Ureter (tissue), 1 donor: ENCODE measurements at regions not wholly inside any gene's neighbourhood (a gene's known extent, or its start where the extent isn't known, plus 50 kb on each side); places are given as distances from the start of the nearest gene placed in this dataset.

ENCODE experiments used
- DNase-seq: peaks from one replicate; pipeline ENCODE4 v3.0.0-alpha.2; 2020; ENCODE audit warnings: low spot score
- donor health status: DM: yes; HTN: yes; CAD: no.

- DNase-seq = no peak
These were observed 175.5 kb upstream of the PDGFD start for GRCh38 chr11:104339380-104339831.

- DNase-seq = no peak
These were observed 174.2 kb upstream of the PDGFD start for GRCh38 chr11:104338186-104338585.

GRCh38 chr11:104337273-104337672 is 173.3 kb upstream of the PDGFD start:
- no peak for DNase-seq

GRCh38 chr11:104333977-104334376 is 170.0 kb upstream of the PDGFD start:
- no peak for DNase-seq

DNA sequence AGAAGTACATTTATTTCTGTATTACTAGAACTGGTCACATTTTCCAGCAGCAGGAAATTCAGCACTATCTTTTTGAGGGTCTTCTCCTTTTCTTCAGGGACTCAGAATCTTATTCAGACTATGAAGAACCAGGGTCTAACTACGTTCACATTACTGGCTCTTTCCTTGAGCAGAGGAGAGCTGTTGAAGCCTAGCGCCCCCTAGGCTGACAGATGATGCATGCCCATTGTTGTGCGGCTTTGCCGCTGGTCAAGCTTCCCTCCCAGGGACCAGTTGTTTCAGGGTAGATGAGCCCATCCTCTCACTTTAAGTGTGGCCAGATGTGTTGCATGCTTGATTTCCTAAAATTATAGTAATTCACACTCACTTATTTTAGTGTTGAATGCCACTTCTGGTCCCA is 168.2 kb upstream of the PDGFD start:
- no peak for DNase-seq

DNA sequence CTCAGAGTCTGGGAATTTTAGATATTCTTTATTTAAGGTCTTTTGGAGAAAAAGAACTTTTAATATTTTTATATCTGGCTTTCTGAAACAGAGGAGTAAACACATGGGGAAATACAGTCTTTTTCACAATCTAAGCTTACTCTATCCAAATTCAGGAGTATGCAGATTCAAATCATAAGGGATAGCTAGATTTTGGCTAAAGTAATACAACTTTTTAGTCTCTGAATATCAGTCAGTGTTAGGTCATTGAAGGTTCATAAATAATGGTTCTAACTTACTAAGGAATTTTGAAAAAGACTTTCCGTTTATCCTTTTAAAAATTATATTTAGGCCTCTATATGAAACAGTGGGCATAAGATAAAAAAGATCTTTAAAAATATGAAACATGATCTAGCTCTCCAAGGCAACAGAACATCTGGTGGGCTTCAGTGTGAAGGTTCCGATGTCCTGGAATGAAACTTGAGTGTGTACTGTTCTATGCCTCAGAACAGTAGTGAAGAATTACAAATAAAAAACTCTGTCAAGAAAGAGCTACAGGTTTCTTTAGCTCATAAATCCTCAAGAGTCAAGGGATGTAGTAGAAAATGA is 165.2 kb upstream of the PDGFD start:
- DNase-seq = no peak

DNA sequence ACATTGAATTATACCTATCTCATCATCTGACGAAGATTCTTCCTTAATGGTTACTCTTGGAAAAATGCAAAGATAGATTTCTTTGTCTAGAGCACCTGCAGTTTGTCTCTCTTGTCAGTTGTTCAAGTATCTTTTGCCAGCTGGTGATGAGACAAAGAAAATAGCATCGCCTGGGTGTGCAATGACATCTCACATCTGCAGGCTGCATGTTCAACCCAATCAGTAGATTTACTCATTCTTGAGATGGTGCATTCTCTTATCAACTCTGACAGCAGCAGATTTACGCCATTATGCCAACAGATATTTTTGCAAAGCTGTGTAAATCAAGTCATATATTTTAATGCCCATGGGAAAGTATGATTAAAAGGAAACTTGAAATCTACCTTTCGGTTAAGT is 164.6 kb upstream of the PDGFD start:
- no peak for DNase-seq

GRCh38 chr11:104327861-104328511 is 164.0 kb upstream of the PDGFD start:
- no peak for DNase-seq

DNA sequence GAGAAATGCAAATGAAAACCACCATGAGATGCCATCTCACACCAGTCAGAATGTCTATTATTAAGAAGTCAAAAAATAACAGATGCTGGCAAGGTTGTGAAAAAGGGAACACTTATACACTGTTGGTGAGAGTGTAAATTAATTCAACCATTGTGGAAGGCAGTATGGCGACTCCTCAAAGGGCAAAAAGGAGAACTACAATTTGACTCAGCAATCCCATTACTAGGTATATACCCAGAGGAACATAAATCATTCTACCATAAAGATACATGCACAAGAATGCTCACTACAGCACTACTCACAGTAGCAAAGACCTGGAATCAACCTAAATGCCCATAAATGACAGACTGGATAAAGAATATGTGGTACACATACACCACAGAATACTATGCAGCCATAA is 161.1 kb upstream of the PDGFD start:
- DNase-seq = no peak

DNA sequence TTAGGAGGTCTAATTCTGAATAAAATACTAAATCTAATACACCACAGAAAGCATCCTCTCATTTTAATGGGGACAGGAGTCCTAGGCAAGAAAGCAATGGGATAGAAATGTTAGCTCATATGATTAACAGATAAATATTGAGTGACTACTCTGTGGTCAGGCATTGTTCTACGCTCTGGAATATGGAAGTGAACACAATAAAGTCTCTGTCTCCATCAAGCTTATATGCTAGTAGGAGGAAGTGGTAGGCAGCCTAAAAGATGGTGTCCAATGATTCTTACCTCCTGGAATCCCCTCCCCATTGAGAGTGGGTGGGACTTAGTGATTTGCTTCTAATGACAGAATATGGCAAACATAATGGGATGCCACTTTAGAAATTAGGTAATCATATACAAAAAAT is 160.3 kb upstream of the PDGFD start:
- DNase-seq = no peak

GRCh38 chr11:104323841-104324240 is 159.9 kb upstream of the PDGFD start:
- DNase-seq = no peak

DNA sequence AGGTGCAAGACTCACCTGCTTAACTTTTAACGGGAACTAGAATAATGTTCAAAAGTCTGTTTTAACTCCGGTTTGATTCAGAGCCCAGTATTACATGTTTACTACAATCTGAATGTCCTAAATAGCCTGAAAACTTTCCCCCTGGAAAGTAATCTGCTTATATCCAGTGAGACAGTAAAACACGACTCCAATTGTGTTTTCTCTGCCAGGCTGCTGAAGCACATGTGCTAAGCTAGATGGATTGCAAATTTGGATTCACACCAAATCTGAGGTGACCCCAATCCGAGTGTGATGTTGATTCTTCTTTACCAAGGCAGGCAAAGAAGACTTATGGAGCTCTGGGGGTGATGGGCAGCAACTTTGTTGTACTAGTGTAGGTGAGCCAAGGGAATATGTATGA is 158.7 kb upstream of the PDGFD start:
- no peak for DNase-seq

DNA sequence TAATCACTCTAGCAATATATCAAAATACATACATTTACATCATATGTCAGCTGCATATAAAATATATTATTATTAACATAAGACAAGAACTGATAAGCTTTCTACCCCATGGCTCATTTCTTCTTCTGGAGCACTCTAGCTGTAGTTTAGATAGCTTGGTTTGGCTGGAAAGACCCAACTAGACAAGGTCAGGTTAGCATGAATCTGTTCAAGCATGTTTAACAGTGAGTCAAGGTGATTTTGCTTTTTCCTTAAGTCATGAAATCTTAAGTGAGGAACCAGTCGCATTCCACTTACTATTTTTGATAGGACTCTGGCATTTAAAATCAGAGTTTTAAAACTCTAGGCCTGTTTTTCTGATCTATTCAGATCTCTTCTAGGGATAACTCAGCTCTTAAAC is 157.0 kb upstream of the PDGFD start:
- DNase-seq = no peak

GRCh38 chr11:104320097-104320496 is 156.2 kb upstream of the PDGFD start:
- no peak for DNase-seq

GRCh38 chr11:104319396-104319795 is 155.4 kb upstream of the PDGFD start:
- no peak for DNase-seq

DNA sequence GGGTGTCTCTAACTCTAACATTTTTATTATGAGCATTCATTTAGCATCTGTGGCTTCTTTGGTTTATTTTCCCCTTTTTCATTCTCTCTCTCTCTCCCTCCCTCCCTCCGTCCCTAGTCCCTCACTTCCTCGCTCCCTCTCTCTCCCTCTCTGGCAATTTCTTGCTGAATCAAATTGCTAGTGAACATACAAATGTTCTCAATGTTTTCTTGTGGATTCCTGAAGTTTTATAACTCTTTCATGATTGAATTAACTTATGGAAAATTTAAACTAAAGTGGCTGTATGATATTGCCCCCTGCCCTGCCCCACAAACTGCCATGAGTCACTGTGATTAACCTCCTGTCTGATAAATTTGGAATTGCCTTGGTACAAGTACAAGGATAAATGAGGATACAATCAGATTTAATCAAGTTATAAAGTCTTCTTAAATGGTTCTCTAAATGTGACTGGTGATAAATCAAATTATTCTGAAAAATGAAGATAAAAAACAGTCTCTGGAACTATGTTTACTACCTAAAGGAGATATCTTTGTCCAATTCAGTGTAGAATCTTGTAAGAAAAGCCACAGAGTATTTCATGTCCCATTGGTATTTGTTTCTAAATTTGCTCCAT is 143.0 kb upstream of the PDGFD start:
- no peak for DNase-seq

GRCh38 chr11:104301776-104302175 is 137.8 kb upstream of the PDGFD start:
- no peak for DNase-seq

DNA sequence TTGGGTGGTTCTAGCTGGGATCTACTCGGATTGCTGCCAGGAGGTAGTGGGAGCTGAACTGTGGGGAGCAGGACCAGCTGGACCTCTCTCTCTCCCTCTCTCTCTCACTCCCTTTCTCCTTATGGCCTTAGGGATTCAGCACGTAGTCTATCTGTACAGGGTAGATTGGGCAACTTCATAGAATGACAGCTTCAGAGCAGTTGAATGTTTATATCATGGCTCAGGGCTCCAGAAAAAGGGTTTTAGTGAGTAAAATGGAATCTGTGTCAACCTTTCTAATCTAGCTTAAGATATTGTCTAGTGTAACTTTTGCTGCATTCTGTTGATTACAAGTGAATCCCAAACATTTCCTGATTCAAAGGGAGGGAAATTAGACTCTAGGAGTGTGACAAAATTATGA is 127.7 kb upstream of the PDGFD start:
- no peak for DNase-seq

GRCh38 chr11:104286129-104286528 is 122.2 kb upstream of the PDGFD start:
- DNase-seq = no peak

DNA sequence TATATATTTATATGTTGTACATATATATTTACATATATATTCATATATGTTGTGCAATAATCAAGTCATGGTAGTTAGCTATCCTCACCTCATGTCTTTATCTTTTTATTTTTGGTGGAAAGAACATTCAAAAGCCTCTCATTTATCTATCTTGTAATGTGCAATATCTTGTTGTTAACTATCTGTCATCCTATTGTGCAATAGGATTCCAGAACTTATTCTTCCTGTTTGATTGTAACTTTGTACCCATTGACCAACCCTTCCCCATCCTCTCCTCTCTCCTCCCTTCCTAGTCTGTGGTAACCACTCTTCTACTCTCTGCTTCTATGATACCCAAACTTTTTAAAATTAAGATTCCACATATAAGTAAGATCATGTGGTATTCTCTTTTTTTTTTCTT is 115.6 kb upstream of the PDGFD start:
- DNase-seq = no peak

- no peak for DNase-seq
These were observed 112.0 kb upstream of the PDGFD start for GRCh38 chr11:104275992-104276391.

DNA sequence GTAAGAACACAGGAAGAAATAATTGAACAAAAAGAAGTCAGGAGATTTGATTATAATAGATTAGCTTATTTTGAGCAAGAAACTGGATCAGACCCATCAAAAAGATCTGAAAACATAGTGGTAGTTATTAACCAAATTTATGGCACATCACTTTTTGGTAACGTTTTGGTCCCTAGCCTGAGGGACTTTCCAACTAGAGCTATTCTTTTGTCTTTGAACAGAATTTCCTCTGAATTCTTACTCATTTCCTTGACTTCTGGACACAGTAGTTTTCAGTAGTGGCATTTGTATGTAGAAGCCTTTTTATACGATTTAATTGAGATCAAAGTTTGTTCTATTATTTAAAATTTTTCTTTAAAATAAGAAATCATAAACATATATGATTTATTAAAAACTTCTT is 96.5 kb upstream of the PDGFD start:
- no peak for DNase-seq

GRCh38 chr11:104259121-104259610 is 95.2 kb upstream of the PDGFD start:
- no peak for DNase-seq
